K562 (cell line): ENCODE measurements at regions not wholly inside any gene's neighbourhood (a gene's known extent, or its start where the extent isn't known, plus 50 kb on each side); places are given as distances from the start of the nearest gene placed in this dataset.

Experiments used
- ATAC-seq: fragments of 200-7000 bp; cut with Tn5 transposase; 3 replicates; pipeline ENCODE4 v1.9.1; 2020; ENCODE audit warnings: moderate library complexity
- BruUV-seq: library from RNA; stranded (reverse); fragments of 400-500 nt; replicated peaks from 2 replicates; lab custom pipeline; 2021; lab: Mats Ljungman, UMichigan
- CTCF ChIA-PET: fragments of 300-600 bp; formaldehyde crosslinking; extraction: SDS; loops from one replicate; lab custom pipeline; 2021; ENCODE audit warnings: low intra/inter-chr PET ratio; lab: Yijun Ruan, JAX
- POLR2A ChIA-PET: fragments of 300-600, 350-650 bp; sonication (Branson Sonifier 250); formaldehyde crosslinking; extraction: SDS; loops from one replicate; lab custom pipeline; 2021; ENCODE audit warnings: antibody characterized with exemption, inconsistent platforms; lab: Yijun Ruan, JAX
- DNase-seq, 4 experiments: peaks; one replicate each; pipeline versions ENCODE4 v3.0.0 to v3.0.0-alpha.2; 2011 to 2018; ENCODE audit warnings: low spot score in 3 of 4, mixed read lengths in 3 of 4; ENCODE audit errors: extremely low read depth in 1 of 4
- FAIRE-seq: peaks from 2 replicates; lab custom pipeline; 2011; peaks lifted over from hg19 to GRCh38; lab: Jason Lieb, UNC
- H2AFZ ChIP-seq: 2 replicates; pipeline ENCODE4 v1.6.0; 2011; ENCODE audit warnings: low read depth, low read length, control low read depth, inconsistent platforms
- H3K27ac ChIP-seq: fragments of 200-600 bp; 3 replicates; pipeline ENCODE4 v1.8.0; 2011; ENCODE audit warnings: low read depth, mild to moderate bottlenecking, control low read depth, inconsistent platforms, low read length, moderate library complexity, mixed read lengths; ENCODE audit errors: extremely low read depth
- H3K27me3 ChIP-seq, 2 experiments: fragments of 300-600 bp in 1 of 2; 2 replicates in 1 of 2; 3 replicates in 1 of 2; pipeline versions ENCODE4 v1.6.0 to v1.8.0; 2011; ENCODE audit warnings: inconsistent platforms in 2 of 2, low read length in 2 of 2, mild to moderate bottlenecking in 1 of 2, mixed read lengths in 1 of 2, moderate library complexity in 1 of 2; ENCODE audit not compliant: control insufficient read depth in 2 of 2, insufficient read depth in 2 of 2
- H3K36me3 ChIP-seq: fragments of 300-600 bp; 3 replicates; pipeline ENCODE4 v1.8.0; 2011; ENCODE audit warnings: mild to moderate bottlenecking, low read length, inconsistent platforms; ENCODE audit not compliant: control insufficient read depth, insufficient read depth
- H3K4me1 ChIP-seq, 2 experiments: fragments of 200-600 bp in 1 of 2; replicated peaks in 1 of 2; 2 replicates in 1 of 2; 3 replicates in 1 of 2; pipeline versions ENCODE4 v1.5.1 to v1.8.0; 2011; ENCODE audit warnings: inconsistent platforms in 2 of 2, low read length in 2 of 2, mild to moderate bottlenecking in 1 of 2, mixed read lengths in 1 of 2, moderate library complexity in 1 of 2; ENCODE audit not compliant: control insufficient read depth in 2 of 2, insufficient read depth in 2 of 2
- H3K4me2 ChIP-seq: 2 replicates; pipeline ENCODE4 v1.6.1; 2011; ENCODE audit warnings: low read length, control low read depth, inconsistent platforms, mixed read lengths; ENCODE audit not compliant: insufficient read depth
- H3K4me3 ChIP-seq: fragments of 200-600 bp; sonication (generic), shearing (Covaris generic); 2 replicates; pipeline ENCODE4 v1.5.1; 2016; ENCODE audit warnings: control low read depth, inconsistent platforms
- H3K79me2 ChIP-seq: fragments of 200-600 bp; 3 replicates; pipeline ENCODE4 v1.8.0; 2011; ENCODE audit warnings: low read length, inconsistent platforms; ENCODE audit not compliant: control insufficient read depth, insufficient read depth
- H3K9ac ChIP-seq, 2 experiments: 2 replicates each; pipeline versions ENCODE4 v1.6.0 to v1.6.1; 2011; ENCODE audit warnings: low read depth in 2 of 2, low read length in 2 of 2, control low read depth in 1 of 2, inconsistent platforms in 1 of 2, mild to moderate bottlenecking in 1 of 2, mixed read lengths in 1 of 2; ENCODE audit not compliant: insufficient read depth in 1 of 2
- H3K9me1 ChIP-seq: one replicate; pipeline ENCODE4 v1.6.0; 2011; ENCODE audit warnings: inconsistent platforms, mild to moderate bottlenecking, low read length, moderate library complexity; ENCODE audit not compliant: control insufficient read depth, insufficient read depth
- H3K9me3 ChIP-seq: replicated peaks from 2 replicates; pipeline ENCODE4 v1.5.1; 2011; ENCODE audit warnings: low read depth, low read length, inconsistent platforms; ENCODE audit not compliant: control insufficient read depth, insufficient read depth
- H4K20me1 ChIP-seq: replicated peaks from 2 replicates; pipeline ENCODE4 v1.6.1; 2011; ENCODE audit warnings: low read length, inconsistent platforms, mixed read lengths; ENCODE audit not compliant: control insufficient read depth, insufficient read depth
- DLX4 ChIP-seq: fragments of 250-450 bp; sonication (Bioruptor Pico); IDR thresholded peaks from 2 replicates; pipeline ENCODE4 v1.6.1; 2021; ENCODE audit warnings: mild to moderate bottlenecking
- E4F1 ChIP-seq: fragments of 250-450 bp; sonication (Bioruptor Pico); IDR thresholded peaks from 2 replicates; pipeline ENCODE4 v1.5.0; 2021; ENCODE audit warnings: mild to moderate bottlenecking, borderline replicate concordance
- GABPA ChIP-seq: fragments of 200-800 bp; sonication (Bioruptor generic); conservative IDR thresholded peaks from 2 replicates; pipeline ENCODE4 v1.6.1; 2016; ENCODE audit warnings: low read depth, missing genetic modification characterization, missing compliant biosample characterization
- MCM5 ChIP-seq: fragments of 450-650 bp; IDR thresholded peaks from 2 replicates; pipeline ENCODE4 v1.6.1; 2016; ENCODE audit warnings: low read depth
- NFE2 ChIP-seq: IDR thresholded peaks from 2 replicates; pipeline ENCODE4 v1.6.1; 2014; ENCODE audit warnings: antibody characterized with exemption, low read depth
- PHF21A ChIP-seq: fragments of 450-650 bp; IDR thresholded peaks from 2 replicates; pipeline ENCODE4 v1.6.1; 2017; ENCODE audit warnings: low read depth, borderline replicate concordance
- RFX5 ChIP-seq: IDR thresholded peaks from 2 replicates; pipeline ENCODE4 v1.6.1; 2011; ENCODE audit warnings: low read depth, mild to moderate bottlenecking, improper control_type of control experiment, low read length
- ZBTB17 ChIP-seq: fragments of 450-650 bp; formaldehyde crosslinking; IDR thresholded peaks from 2 replicates; pipeline ENCODE4 v1.4.0; 2020; ENCODE audit warnings: mild to moderate bottlenecking
- WGBS: fragments of 100-300 bp; shearing (Covaris generic); methylation state at CpG from one replicate; pipeline ENCODE4 v1.1.6; 2016; ENCODE audit warnings: low coverage, mixed read lengths; ENCODE audit not compliant: insufficient coverage; ENCODE audit errors: missing lambda C conversion rate; 5-methylcytosine and 5-hydroxymethylcytosine counted together
- in situ Hi-C: fragments of 300-500 bp; cut with MboI; formaldehyde crosslinking; loops from 4 replicates; pipeline ENCODE4 v1.15.0; 2018; ENCODE audit warnings: inconsistent platforms, mixed read lengths
- intact Hi-C: fragments of 100-400 bp; cut with micrococcal nuclease; formaldehyde crosslinking; loops from 2 replicates; pipeline ENCODE4 v1.14.2; 2022

GRCh38 chrX:151828439-151829080, 84.1 kb upstream of the MAGEA4 start:
- peaks cover 0 to 6% of the 10 kb centered on the region in 2 experiments; a peak in 3 of 5 replicates for H3K27me3 ChIP-seq
- ATAC-seq (no peak), FAIRE-seq (no peak), DNase-seq (no peak)
- H3K36me3 ChIP-seq = no peaks in the 10 kb centered on the region
- no peak for TF ChIP-seq GABPA (tag)
- TF ChIP-seq NFE2 = no peak
- no peak for TF ChIP-seq E4F1
- no peak for TF ChIP-seq PHF21A
- no peak for TF ChIP-seq ZBTB17 (CRISPR knock-in tag)
- TF ChIP-seq RFX5 = no peak
- TF ChIP-seq MCM5 = no peak
- TF ChIP-seq DLX4 (CRISPR knock-in tag) = no peak
- no peaks in the 10 kb centered on the region for H3K79me2 ChIP-seq
- CTCF ChIA-PET = no interaction called here
- intact Hi-C loops (loop anchor here (10.0 kb wide), 1 partner anchor 806 kb away; the partner anchor contains the start of gene GABRQ), in situ Hi-C loops (no loop called here)
- no peak overlapping the region for H2AFZ ChIP-seq
- WGBS = 0% methylated on average over 2 of the region's 2 CpGs
- no peak overlapping the region for H3K4me2 ChIP-seq
- H3K9ac ChIP-seq = no peak overlapping the region
- H3K9me1 ChIP-seq = no peaks in the 10 kb centered on the region
- no peaks in the 10 kb centered on the region; a peak in 1 of 5 replicates for H3K4me1 ChIP-seq
- POLR2A ChIA-PET = no interaction called here
- H3K4me3 ChIP-seq = no peak overlapping the region
- no TSS peak for BruUV-seq
- H3K27ac ChIP-seq = no peak overlapping the region
- H4K20me1 ChIP-seq = no peaks in the 10 kb centered on the region
- no peaks in the 10 kb centered on the region for H3K9me3 ChIP-seq
